Left forelimb (tissue), 1 donor: ENCODE measurements at regions not wholly inside any gene's neighbourhood (a gene's known extent, or its start where the extent isn't known, plus 50 kb on each side); places are given as distances from the start of the nearest gene placed in this dataset.
"Not testable (repeated sequence)": the region's sequence is repeated elsewhere in the genome, so short reads cannot be mapped to it uniquely, and the experiment has no call there.

Source experiments
- DNase-seq: peaks from one replicate; pipeline ENCODE4 v3.0.0-alpha.2; 2018; ENCODE audit warnings: low spot score

DNA sequence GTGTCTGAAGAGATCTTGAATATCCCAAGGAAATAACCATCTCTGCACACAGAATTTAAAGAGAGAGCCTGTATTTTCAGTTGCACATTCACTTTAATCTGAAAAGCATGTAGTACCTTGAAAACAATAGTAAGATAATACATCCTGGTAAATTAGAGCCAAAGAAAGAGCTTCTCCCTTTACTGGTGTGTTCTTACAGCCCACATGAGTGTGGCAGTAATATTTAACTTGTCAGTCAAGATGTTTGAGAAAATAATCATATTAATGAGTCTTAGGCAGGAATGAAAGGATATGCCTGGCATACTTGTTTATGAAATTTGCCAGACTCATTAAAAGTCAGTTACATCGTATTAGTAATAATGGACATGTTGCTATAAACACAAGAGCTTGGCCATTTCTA is 908.4 kb upstream of the ADGRL4 start:
- no peak for DNase-seq

DNA sequence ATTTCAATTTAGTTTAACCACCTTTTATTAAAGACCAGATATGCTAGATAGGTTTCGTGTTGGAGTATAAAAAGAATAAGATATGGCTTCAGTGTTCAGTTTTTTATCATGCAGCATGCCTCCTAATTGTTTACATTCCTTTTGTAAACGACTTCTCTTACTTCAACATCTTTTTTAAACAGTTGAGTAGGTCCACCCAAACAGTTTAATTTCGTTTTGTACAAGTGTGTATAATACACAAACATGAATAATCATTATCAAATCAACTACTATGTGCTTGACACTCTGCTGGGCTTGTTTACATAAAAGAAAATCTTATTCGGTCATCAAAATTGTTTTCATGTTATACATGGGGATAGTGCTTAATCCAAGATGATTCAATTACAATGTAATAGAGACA is 906.3 kb upstream of the ADGRL4 start:
- no peak for DNase-seq

DNA sequence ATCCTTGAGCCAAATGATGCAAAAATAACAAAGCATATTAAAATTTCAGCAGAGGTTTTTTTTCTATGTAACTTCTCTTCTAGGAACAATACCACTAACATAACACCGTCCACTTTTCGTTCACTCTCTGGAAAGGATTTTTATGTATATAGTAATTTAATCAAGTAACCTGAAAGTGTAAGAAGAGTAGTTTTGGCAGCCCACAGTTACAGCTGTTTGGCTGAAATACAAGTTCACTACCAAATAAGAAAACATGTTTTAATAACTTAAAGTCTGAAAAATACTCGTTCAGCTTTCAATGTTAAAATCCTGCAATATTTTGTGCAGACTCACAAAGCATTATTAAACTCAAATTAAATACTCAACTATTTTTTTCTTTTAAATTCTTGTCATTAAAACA is 896.8 kb upstream of the ADGRL4 start:
- no peak for DNase-seq

DNA sequence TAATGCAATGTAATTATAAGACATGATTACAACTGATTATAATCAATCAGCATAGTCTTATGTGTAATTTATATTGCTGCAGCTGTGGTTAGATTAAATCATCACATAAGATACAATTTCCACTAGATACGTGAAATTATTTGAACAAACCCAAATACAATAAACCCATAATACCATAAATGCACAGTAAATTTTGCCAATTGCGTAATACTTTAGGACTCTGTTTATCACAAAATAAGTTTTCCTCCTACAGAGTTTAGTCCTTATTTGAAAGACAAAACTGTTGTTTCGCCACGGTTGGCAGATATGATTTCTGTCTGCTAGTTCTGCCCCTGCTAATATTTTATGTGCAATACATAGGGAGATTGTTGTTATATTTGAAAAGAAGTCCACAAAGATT is 895.9 kb upstream of the ADGRL4 start:
- no peak for DNase-seq

DNA sequence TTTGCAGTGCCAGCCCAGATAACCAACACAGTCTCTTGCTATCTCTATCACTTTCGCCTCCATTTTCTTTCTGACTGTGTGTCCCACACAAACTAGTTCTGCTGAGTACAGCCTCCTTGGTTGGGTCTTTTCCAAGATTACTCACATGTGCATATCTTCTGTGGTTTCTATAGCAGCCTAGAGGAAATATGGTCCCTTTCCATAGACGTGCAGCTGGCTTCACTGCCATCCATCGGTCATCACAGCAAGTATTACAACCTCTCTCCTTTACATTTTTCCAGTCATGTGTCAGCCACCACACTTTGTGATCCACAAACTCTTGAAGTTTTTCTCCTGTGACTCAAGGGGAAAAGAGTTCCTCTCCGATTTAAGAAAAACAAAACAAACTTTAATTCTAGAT is 893.4 kb upstream of the ADGRL4 start:
- no peak for DNase-seq

DNA sequence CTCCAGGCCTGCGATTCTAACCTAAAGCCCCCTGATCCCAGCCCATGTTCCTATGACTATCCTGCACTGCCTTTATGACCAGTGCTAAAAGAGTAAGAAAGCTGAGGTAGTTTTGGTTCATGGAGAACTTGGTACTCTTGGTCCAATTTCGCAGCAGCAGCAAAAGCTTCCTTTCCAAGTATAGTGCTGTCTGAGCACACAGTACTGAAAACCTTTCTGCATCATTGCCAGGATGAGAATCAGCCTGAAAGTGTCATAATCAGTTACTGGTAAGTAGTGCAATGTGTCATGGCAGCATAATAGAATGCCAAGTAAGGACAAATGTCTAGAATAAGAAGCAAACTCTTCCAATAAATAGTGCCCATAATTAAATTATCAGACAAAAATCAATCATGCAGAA is 889.6 kb upstream of the ADGRL4 start:
- DNase-seq, result no peak

DNA sequence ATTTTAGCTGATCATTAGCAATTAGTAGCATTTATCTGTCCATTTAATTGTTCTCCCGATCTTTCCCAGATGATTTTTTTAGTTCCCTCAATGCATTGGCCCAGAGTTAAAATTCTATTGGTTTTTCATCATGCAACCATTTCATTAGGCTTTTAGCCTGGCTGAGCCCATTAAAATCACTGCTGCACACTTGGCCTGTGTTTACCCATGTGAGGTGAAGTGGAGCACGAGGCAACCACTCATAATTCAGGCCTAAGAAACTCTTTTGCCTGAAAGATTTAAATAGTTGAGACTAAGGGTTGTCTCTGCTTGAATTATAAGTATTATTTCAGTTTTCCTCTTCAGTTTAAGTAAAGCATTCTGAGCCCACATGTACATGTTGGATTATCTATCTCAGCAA is 889.0 kb upstream of the ADGRL4 start:
- DNase-seq, result no peak

DNA sequence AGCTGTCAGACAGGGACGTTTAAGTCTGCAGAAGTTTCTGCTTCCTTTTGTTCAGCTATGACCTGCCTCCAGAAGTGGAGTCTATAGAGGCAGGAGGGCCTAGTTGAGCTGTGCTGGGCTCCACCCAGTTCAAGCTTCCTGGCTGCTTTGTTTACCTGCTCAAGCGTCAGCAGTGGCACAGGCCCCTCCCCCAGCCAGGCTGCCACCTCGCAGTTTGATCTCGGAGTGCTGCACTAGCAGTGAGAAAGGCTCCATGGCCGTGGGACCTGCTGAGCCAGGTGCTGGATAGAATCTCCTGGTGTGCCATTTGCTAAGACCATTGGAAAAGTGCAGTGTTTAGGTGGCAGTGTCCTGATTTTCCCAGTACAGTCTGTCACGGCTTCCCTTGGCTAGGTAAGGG is 887.6 kb upstream of the ADGRL4 start:
- DNase-seq, result not testable (repeated sequence)

DNA sequence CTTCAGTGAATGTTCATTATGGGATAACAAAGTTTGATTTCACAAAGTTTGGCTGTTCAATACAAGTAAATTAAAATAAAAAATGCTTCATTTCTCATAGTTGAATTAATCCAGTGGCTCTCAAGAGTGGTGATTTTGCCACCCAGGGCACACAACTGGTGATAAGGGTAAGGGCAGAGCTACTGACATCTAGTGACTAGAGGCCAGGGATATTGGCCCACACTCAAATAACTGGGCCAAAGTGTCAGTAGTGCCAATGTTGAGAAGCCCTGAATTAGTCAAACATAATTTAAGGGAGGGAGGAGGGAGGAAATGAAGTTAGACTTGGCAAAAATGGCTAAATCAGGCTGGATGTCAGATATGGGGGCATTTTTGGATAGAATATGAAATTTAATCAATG is 880.5 kb upstream of the ADGRL4 start:
- DNase-seq, result no peak

DNA sequence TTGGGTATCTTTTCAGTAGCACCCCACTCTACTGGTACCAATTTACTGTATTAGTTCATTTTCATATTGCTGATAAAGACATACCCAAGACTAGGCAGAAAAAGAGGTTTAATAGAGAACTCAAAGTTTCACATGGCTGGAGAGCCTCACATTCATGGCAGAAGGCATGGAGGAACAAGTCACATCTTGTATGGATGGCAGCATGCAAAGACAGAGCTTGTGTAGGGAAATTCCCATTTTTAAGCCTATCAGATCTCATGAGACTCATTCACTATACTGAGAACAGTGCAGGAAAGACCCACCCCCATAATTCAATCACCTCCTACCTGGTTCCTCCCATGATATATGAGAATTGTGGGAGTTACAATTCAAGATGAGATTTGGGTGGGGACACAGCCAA is 878.6 kb upstream of the ADGRL4 start:
- no peak for DNase-seq

DNA sequence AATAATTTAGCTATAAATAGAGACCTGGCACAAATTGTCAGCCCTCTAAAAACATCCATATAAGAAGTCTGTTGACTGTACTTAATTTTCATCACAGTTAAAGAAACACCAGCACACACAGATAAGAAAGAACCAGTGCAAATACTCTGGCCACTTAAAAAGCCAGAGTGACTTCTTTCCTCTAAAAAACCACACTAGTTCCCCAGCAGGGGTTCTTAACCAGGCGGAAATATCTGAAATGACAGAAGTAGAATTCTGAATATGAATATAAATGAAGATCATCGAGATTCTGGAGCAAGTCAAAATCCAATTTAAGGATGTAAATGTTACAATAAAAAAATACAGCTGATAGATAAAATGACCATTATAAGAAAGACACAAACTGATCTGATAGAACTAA is 870.6 kb upstream of the ADGRL4 start:
- DNase-seq, result no peak

DNA sequence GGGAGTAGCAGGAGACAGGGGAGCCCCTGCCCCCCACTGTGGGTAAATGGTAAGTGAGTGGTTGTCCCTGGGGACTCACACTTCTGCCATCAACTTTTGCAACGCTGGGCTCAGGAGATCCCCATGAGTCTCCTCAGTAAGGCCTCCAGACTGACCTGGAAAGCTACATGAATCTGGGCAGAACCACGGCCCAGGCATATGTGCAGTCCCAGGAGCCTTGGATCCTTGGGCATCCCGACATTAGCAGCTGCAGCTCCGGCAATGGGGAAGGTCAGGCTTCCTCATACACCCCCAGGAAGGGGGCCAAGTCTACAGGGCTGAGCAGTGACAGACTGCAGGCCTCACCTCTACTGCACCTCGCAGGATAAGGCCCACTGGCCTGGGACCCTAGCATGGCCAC is 868.7 kb upstream of the ADGRL4 start:
- no peak for DNase-seq

DNA sequence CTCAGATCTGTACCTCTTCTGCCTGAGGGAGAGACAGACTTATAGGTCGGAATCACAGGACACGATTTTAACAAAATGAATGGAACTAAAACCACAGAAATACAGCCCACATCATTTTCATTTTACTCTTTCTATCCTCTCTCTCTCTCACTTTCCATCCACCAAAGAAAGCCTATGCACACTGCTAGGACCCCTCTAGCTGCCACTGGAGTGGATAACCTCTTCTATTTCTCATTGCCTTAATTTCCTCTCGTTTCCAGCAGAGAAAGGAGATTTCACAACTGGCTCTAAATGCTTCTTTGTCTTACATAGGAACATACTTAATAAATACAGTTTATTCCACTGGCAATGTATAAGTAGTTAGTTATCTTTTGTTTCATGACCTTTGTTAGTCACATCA is 867.8 kb upstream of the ADGRL4 start:
- no peak for DNase-seq

DNA sequence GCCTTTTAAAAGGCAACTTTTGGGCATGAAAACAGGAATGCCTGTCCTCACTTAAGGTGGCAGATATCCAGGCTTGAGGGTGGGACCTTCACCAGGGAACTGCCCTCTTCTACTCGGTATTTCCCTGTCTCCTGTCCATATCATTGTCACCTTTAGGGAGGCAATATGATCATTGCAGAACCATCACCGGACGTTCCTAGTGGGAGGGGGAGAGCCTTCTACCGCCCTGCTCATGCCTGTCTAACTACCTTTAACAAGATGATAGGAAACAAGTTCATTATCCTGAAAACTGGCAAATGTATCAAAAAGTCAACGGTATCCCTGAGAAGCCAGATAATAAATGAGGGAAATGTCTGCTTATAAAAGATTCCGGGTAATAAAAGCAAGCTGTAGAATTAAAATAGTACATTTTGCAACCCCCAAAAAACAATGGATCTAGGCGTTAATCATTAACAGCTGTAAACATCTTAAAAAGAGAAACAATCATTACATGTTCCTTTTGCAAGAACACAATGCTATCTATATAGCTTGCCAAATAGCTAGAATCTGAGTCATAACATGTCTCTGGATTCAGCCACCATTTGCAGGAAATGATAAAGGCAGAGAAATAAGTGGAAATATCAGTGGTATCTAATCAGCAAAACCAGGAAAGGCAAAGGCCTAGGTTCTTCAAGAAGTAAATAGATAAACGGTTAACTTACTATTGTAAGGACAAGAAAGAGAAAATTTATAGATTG is 852.9 kb upstream of the ADGRL4 start:
- DNase-seq, result no peak

DNA sequence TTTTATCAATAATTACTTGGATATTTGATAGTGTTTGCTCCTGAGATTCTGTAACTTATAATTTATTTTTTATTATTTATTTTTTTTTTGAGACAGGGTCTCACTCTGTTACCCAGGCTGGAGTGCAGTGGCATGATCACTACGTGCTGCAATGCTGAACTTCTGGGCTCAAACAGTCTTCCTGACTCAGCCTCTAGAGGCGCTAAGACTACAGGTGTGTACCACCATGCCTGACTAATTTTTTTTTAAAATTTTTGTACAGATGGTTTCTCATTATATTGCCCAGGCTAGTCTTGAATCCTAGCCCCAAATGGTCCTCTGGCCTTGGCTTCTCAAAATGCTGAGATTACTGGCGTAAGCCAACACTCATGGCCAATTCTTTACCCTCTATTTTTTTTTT is 845.5 kb upstream of the ADGRL4 start:
- no peak for DNase-seq

DNA sequence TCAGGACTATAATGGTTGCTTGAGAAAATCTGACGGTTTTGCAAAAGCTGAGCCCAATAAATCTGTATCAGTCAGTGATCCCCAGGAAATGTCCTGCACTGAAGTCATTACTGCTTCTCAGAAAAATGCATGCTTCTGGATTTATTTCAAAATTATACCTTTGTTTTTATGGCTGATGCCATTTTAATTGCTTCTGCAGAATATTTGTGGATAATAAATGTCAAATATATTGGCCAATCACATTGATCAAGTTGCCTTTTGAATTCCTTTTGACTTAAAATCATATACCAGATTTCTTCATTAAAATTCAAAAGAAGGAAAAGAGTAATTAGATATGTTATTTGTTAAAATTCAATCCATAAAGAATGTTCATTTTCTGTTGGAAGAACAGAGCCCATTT is 842.9 kb upstream of the ADGRL4 start:
- DNase-seq, result no peak

DNA sequence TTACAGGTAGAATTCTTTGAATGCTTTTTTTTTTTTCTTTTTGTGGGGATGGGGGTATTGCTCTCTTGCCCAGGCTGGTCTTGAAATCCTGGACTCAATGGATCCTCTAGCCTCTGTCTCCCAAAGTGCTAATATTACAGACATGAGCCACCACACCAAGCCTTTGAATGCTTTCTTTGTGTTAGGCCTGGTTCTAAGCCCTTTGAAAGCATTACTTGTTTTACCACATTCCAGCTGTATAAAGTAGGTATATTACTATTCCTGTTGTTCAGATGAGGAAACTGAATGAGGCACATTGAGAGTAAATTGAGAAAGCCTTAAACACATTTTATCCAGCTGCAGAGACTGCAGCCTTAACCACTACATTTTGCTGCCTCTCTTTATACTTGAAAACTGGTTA is 841.8 kb upstream of the ADGRL4 start:
- no peak for DNase-seq

DNA sequence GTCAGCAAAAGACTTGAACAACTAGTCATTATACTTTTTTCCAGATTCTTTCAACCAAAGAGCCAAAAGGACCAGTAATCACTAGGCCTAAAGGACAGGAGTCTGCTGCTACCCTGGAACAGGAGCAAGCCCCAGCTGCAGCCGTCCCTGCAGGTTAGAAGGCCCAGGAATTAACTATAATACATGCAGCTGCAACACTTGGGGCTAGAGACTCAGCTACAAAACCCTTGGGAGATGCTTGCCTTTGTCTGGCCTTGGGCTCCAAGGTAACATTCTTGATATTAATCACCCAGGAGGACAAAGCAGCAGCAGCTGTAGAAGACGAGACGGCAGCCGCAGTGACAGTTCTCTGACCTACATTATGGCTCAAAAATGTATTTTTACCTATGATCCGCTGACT is 841.2 kb upstream of the ADGRL4 start:
- DNase-seq, result no peak

DNA sequence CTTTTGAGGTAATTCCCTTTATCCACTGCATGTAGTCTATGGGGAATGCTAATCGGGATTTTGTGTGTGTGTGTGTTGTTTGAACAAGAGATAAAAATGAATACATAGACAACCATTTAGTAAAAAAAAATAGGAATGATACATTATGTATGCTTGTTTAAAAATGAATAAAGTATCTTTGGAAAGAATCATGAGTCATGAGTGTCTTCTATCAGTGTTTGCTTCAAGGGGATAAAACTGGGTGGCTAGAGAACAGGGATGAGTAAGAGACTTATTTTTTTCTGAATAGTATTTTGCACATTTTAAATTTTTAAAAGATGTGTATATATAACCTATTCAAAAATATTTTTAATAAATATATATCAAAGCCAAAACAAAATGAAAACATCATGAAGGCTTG is 839.4 kb upstream of the ADGRL4 start:
- DNase-seq, result no peak

DNA sequence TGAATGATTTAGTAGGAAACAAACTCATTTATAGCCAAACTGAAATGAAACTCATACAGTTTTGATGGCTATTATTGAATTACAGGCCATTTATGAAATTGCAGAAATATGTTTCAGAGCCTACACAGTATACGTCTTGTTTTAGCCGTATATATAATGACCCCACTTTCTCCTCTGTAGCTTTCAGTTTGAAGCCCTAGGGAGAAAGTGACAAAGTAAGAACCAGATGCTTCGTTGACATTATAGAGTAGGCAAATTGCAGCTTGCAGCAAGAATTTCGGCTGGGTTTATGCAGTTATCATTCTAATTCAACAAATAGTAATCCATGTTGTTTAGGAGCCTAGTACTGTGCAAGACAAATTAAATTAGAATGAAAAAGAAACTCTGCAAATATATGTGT is 836.3 kb upstream of the ADGRL4 start:
- DNase-seq, result no peak

DNA sequence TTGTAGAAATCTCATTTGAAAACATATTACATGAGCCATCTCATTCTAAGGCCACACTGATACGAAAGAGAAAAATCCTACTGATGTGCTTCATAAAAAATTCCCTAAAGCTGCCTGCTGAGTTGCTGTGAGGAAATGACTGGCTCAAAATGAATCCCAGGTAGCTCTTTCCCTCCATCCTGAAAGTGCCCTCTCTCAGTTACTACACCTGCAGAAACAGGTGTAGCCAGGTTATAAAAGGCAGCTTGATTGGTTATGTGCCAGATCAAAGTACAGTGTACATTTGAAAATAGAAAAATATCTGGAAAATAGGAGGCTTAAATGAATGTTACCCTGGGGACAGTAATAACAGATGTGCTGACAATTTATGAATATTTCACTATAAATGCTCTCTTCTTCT is 833.4 kb upstream of the ADGRL4 start:
- DNase-seq, result no peak

DNA sequence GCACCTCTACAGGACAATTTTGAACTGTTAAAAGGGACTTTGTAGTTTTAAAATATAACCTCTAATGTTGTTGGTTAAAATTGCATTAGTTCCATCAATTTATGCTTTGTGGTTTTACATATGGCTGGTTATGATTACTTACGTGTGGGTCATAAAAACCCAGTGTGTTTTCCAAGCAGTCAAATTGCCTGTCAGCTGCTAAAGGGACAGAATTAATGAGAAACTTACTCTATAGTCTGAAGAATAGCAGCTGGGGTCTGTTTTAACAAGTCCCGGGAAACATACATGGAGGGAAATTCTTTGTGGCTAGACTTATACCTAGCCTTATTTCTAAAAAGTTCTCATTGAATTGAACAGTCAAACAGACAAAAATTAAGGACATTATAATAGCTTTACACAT is 820.9 kb upstream of the ADGRL4 start:
- no peak for DNase-seq

DNA sequence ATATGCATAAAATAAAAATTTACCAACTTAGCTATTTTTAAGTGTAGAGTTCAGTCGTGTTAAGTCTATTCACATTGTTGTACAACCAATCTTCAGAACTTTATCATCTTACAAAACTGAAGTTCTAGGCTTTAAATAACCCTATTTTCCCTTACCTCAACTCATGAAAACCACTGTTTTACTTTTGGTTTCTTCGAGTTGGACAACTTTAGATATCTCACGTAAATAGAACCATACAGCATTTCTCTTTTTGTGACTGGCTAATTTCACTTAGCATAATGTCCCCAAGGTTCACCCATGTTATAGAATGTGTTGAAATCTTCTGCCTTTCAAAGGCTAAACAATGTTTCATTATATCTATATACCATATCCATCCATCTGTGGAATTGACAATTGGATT is 819.0 kb upstream of the ADGRL4 start:
- DNase-seq, result no peak

DNA sequence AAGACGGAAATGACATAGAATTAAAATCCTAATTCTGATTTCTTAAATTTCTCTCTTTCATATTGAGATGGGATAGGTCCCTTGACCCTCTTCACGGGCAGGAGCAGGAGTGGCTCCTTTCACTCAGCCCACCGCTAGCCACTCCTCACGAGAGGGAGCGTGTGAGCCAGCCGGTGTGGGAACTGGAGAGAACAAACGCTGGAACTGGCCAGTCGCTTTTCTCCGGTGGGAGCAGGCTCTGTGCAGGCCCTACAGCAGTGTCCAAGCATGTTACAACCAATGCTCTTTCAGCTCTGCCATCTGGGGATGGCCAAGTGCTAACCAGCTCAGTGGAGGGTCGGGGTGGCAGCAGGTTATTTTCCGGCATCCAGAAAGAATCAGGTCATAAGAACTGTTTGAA is 815.5 kb upstream of the ADGRL4 start:
- DNase-seq, result no peak

DNA sequence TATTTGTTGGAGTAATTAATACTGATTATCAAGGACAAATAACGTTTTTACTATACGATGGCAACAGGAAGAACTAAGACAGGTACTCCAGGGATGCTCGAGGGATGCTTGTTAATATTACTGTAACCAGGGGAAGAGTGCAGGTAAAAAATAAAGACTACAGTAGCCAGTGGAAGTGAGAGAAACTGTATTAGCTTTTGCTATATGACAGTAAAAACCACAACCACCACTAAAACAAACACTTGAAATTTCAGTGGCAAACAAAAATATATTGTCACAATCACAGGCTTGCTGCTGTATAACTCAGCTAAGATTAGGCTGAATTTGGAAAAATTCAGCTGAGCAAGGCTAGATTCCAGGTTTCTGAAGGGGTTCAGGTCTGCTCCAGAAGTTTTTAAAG is 812.6 kb upstream of the ADGRL4 start:
- DNase-seq, result no peak
